ENCODE measurements at regions not wholly inside any gene's neighbourhood (a gene's known extent, or its start where the extent isn't known, plus 50 kb on each side); places are given as distances from the start of the nearest gene placed in this dataset.
"Not testable (repeated sequence)": the region's sequence is repeated elsewhere in the genome, so short reads cannot be mapped to it uniquely, and the experiment has no call there.

DNA sequence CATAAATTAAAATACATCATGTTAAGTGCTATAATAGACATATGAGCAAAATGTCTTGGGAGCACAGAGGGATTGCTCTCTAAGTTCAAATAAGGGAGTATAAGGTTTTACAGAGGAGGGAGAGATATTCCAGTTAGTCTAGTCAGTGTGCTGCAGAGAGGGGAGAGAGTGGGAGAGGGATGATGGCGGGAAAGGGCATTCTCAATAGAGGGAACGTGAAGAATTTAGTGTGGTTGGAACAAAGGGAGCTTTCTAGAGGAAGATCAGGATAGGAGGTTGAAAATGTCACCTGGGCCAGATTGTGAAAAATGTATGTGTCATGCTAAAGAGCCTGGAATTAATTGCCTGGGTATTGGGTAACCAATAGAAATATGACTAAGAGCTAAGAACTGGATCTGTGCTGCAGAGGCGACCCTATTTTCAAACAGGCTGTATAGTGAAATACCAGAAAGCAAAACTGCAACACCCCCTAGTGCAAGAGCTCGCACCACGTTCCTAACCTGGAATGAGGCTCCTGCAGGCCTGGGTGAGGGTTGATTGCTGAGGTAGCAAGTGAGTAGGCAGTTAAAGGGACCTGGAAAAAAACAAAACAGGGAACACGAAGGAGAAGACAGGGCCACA is 791.8 kb upstream of the C9orf72 start:
- no peak for DNase-seq

- DNase-seq: no peak
Measured at GRCh38 chr9:28365728-28366127, 792.4 kb upstream of the C9orf72 start.

DNA sequence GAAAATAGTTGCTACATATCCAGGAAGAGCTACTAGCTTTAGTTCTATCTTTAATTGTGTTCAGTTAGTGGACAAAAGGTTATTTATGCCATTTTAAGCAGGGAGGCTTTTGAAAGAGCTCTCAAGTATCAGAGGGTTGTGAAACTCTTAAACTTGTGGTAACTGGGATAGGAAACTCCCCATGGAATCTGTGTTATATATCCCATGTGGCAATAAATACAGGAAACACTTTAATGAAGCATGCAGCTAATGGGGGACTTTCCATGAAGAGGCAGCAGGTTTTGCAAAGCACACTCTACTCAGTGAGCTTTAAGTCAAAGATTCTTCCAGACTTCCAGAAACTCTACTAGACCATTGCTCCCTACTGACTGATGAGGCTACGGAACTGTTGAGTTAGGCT is 805.0 kb upstream of the C9orf72 start:
- DNase-seq: no peak

DNA sequence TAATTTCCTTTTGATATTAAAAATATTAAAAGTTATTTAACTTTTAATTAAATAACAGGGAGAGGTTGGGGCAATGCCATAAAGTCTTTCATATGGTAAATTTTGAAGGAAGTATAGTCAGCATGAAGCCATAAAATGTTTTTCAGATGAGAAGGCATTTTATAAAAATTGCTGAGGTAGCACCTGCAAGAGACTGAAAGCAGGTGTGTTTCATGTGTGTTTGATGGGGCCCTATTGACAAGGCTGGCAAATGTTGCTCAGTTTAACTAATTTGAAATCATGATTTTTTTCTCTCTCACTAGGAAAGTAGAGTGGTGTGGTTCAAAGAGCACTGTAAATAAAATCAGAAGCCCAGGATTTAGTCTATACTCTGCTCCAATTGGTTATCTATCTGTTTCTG is 805.8 kb upstream of the C9orf72 start:
- DNase-seq: no peak

GRCh38 chr9:28389411-28389810 is 816.1 kb upstream of the C9orf72 start:
- DNase-seq: no peak

GRCh38 chr9:28394774-28395173 is 821.5 kb upstream of the C9orf72 start:
- no peak for DNase-seq

- no peak for DNase-seq
Measured at GRCh38 chr9:28396058-28396457, 822.8 kb upstream of the C9orf72 start.

GRCh38 chr9:28407351-28407750 is 834.1 kb upstream of the C9orf72 start:
- DNase-seq: no peak

- no peak for DNase-seq
Measured at GRCh38 chr9:28409919-28410318, 836.6 kb upstream of the C9orf72 start.

- DNase-seq: no peak
Measured at GRCh38 chr9:28410411-28410810, 837.1 kb upstream of the C9orf72 start.

GRCh38 chr9:28413471-28413870 is 840.2 kb upstream of the C9orf72 start:
- DNase-seq: no peak

DNA sequence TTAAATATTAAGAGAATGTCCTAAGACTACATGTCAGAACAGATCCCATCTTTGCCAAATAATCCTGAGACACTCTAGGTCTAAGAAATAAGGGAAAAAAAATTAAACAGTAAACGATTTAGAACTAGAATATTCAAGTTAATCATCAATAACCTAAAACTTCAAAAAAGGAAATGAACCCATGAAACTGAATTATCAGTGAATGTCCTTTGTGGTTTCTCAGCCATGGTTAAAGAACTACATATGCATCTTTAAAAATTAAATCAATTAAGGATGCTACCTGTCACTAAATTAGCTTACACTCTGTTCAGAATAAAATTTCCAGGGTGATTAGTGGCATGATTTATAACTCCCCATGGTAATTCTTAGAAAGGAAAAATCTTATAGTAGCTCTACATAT is 850.0 kb upstream of the C9orf72 start:
- no peak for DNase-seq

- DNase-seq: peak; percentile 42
Measured at GRCh38 chr9:28435456-28435855, 862.2 kb upstream of the C9orf72 start.

DNA sequence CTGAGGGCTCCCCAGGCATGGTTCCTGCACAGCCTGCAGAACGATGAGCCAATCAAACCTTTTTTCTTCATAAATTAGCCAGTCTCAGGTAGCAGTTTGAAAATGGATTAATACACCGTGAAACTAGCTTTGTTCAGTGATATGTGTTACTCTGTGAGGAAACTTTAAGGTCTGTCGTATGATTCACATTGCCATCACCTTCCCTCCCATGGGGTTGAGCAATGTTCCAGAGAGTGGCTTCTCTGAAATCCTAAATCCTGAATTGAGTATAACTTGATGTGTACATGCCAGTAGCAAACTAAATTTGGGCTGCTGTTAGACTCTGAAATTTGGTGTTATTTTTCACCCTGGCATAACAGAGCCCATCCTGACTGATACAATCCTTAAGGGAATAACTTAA is 866.4 kb upstream of the C9orf72 start:
- DNase-seq: no peak

- DNase-seq: no peak
Measured at GRCh38 chr9:28443461-28443860, 870.2 kb upstream of the C9orf72 start.

GRCh38 chr9:28444637-28445036 is 871.4 kb upstream of the C9orf72 start:
- DNase-seq: no peak

GRCh38 chr9:28445211-28445610 is 871.9 kb upstream of the C9orf72 start:
- no peak for DNase-seq

GRCh38 chr9:28453918-28454317 is 880.6 kb upstream of the C9orf72 start:
- DNase-seq: no peak

DNA sequence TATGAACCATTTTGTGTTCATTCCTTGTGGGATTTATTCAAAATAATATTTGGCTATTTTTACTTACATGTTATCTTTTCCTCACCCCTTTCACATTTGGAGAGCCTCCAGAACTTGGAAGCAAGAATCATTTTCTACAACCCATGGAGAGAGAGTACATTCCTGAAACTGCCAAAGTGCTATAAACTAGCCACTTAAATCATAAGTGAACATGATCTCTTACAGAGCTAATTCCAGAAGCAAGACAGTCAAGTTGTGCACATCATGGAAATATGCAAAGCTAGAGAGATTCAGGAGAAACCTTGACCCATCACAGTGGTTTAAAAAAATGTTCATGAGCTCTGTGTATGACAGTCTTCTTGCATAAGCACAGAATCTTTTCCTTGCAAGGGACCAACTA is 883.6 kb upstream of the C9orf72 start:
- DNase-seq: no peak

GRCh38 chr9:28464481-28465216 is 891.4 kb upstream of the C9orf72 start:
- no peak for DNase-seq

DNA sequence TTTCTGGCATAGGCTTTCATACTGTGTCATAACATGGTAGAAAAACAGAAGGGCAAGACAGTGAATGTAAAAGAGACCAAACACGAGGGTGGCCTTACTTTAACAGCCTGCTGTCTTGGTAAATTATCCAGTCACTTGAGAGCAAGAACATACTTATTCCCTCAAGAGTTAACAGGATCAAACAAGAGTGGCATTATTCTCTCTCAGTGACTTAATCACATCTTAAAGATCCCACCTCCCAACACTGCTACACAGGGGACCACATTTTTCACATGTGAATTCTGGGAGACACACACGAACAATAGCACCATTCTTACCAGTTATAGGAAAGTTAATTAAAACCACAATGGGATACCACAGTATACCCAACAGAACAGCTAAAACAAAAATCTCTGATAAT is 898.0 kb upstream of the C9orf72 start:
- no peak for DNase-seq

GRCh38 chr9:28487561-28487960 is 914.3 kb upstream of the C9orf72 start:
- no peak for DNase-seq

GRCh38 chr9:28491121-28491520 is 917.8 kb upstream of the C9orf72 start:
- DNase-seq: no peak

- DNase-seq: not testable (repeated sequence)
Measured at GRCh38 chr9:28498168-28498567, 924.9 kb upstream of the C9orf72 start.

DNA sequence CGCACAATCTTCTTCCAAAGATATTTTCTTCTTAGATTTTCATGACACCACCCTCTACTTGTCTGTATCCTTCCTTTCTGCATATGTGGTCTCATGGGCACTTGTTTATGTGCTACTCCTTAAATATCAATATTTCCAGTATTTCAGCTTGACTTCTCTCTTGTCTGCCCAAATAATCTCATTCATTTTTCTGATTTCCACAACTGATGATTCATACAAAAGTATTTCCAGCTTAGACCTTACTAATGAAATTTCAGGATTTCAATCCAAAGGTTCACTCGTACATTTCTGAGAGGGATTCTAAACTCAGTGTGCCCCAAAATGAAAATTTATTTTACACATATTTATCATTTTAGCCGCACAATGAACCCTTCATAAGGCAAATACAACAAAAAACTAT is 928.9 kb upstream of the C9orf72 start:
- no peak for DNase-seq

Data from eye (tissue), 1 donor.